H1 (cell line): ENCODE measurements at regions not wholly inside any gene's neighbourhood (a gene's known extent, or its start where the extent isn't known, plus 50 kb on each side); places are given as distances from the start of the nearest gene placed in this dataset.
"Not testable (repeated sequence)": the region's sequence is repeated elsewhere in the genome, so short reads cannot be mapped to it uniquely, and the experiment has no call there.

ENCODE experiments used
- CTCF ChIA-PET: fragments of 300-600 bp; sonication (Branson Sonifier 250); formaldehyde crosslinking; loops from one replicate; lab custom pipeline; 2021; ENCODE audit not compliant: partially characterized antibody; lab: Charles Lee
- POLR2A ChIA-PET: fragments of 300-600 bp; sonication (Branson Sonifier 250); formaldehyde crosslinking; loops from one replicate; lab custom pipeline; 2021; ENCODE audit warnings: inconsistent platforms; ENCODE audit not compliant: partially characterized antibody; lab: Charles Lee
- DNase-seq, 2 experiments: peaks; one replicate each; pipeline versions ENCODE4 v3.0.0 to v3.0.0-alpha.2; 2010 to 2022; ENCODE audit warnings: low spot score in 2 of 2, low read depth in 1 of 2, mixed read lengths in 1 of 2
- FAIRE-seq: peaks from 2 replicates; lab custom pipeline; 2011; peaks lifted over from hg19 to GRCh38; lab: Jason Lieb, UNC
- H2AFZ ChIP-seq: 2 replicates; pipeline ENCODE4 v1.8.1; 2012; ENCODE audit warnings: low read length, inconsistent platforms
- H2AK5ac ChIP-seq: 2 replicates; pipeline ENCODE4 v1.6.1; 2013; ENCODE audit warnings: low read depth, low read length
- H2BK120ac ChIP-seq: replicated peaks from 2 replicates; pipeline ENCODE3; 2013; ENCODE audit warnings: low read depth, low read length, inconsistent platforms
- H2BK12ac ChIP-seq: 2 replicates; pipeline ENCODE4 v1.6.1; 2013; ENCODE audit warnings: low read depth, low read length
- H2BK15ac ChIP-seq: 2 replicates; pipeline ENCODE4 v1.6.1; 2013; ENCODE audit warnings: low read length
- H2BK20ac ChIP-seq: 2 replicates; pipeline ENCODE4 v1.6.1; 2013; ENCODE audit warnings: low read length
- H2BK5ac ChIP-seq: 2 replicates; pipeline ENCODE4 v1.6.1; 2013; ENCODE audit warnings: low read depth, low read length
- H3K14ac ChIP-seq: 2 replicates; pipeline ENCODE4 v1.6.1; 2013; ENCODE audit warnings: inconsistent platforms; ENCODE audit not compliant: insufficient read length
- H3K18ac ChIP-seq: 2 replicates; pipeline ENCODE4 v1.6.1; 2013; ENCODE audit warnings: low read length; ENCODE audit errors: extremely low read depth
- H3K23ac ChIP-seq: 2 replicates; pipeline ENCODE4 v1.6.1; 2013; ENCODE audit warnings: inconsistent platforms; ENCODE audit not compliant: insufficient read length
- H3K23me2 ChIP-seq: 2 replicates; pipeline ENCODE4 v1.6.1; 2013; ENCODE audit warnings: low read depth, low read length
- H3K27ac ChIP-seq: 2 replicates; pipeline ENCODE4 v1.6.1; 2011; ENCODE audit warnings: low read depth, low read length, inconsistent platforms
- H3K27me3 ChIP-seq, 4 experiments: replicated peaks in 1 of 4; 1 replicate in 1 of 4; 2 replicates in 3 of 4; pipeline versions ENCODE4 v1.6.1 to v1.8.1; 2011 to 2013; ENCODE audit warnings: low read length in 3 of 4, mild to moderate bottlenecking in 3 of 4, inconsistent platforms in 2 of 4, mixed read lengths in 2 of 4, moderate library complexity in 1 of 4; ENCODE audit not compliant: control insufficient read depth in 3 of 4, insufficient read depth in 3 of 4; ENCODE audit errors: extremely low read depth in 1 of 4
- H3K36me3 ChIP-seq, 4 experiments: 2 replicates each; pipeline versions ENCODE4 v1.6.1 to v1.8.1; 2011 to 2013; ENCODE audit warnings: mild to moderate bottlenecking in 4 of 4, low read length in 3 of 4, moderate library complexity in 2 of 4, control low read depth in 1 of 4, inconsistent platforms in 1 of 4; ENCODE audit not compliant: insufficient read depth in 4 of 4, control insufficient read depth in 2 of 4
- H3K4ac ChIP-seq: replicated peaks from 2 replicates; pipeline ENCODE3; 2013; ENCODE audit warnings: low read length, low read depth, mixed read lengths, inconsistent platforms; ENCODE audit not compliant: insufficient read length
- H3K4me1 ChIP-seq, 4 experiments: replicated peaks in 1 of 4; 1 replicate in 1 of 4; 2 replicates in 3 of 4; pipeline versions ENCODE4 v1.6.1 to v1.8.1; 2011 to 2013; ENCODE audit warnings: low read length in 3 of 4, inconsistent platforms in 2 of 4, mixed read lengths in 1 of 4; ENCODE audit not compliant: insufficient read depth in 4 of 4, control insufficient read depth in 3 of 4
- H3K4me2 ChIP-seq, 2 experiments: 2 replicates each; pipeline versions ENCODE4 v1.6.1 to v1.8.1; 2011 to 2013; ENCODE audit warnings: low read depth in 2 of 2, low read length in 2 of 2, control low read depth in 1 of 2, inconsistent platforms in 1 of 2, mild to moderate bottlenecking in 1 of 2; ENCODE audit not compliant: insufficient read depth in 1 of 2
- H3K4me3 ChIP-seq, 4 experiments: fragments of 200-600, 300-600 bp in 1 of 4; sonication (generic), shearing (Covaris generic), sonication (Bioruptor Twin) in 1 of 4; 2 replicates each; pipeline versions ENCODE4 v1.5.1 to v1.8.1; 2011 to 2016; ENCODE audit warnings: low read length in 4 of 4, low read depth in 3 of 4, control low read depth in 2 of 4, inconsistent platforms in 2 of 4, mild to moderate bottlenecking in 2 of 4, mixed read lengths in 1 of 4, moderate library complexity in 1 of 4; ENCODE audit not compliant: insufficient read depth in 2 of 4; ENCODE audit errors: extremely low read depth in 1 of 4
- H3K56ac ChIP-seq: replicated peaks from 2 replicates; pipeline ENCODE3; 2013; ENCODE audit warnings: low read depth, mild to moderate bottlenecking, mixed read lengths, low read length, inconsistent platforms; ENCODE audit not compliant: insufficient read length
- H3K79me1 ChIP-seq: 2 replicates; pipeline ENCODE4 v1.6.1; 2013; ENCODE audit warnings: low read depth, low read length, control low read depth
- H3K79me2 ChIP-seq, 2 experiments: 2 replicates each; pipeline versions ENCODE4 v1.6.1 to v1.8.1; 2012 to 2013; ENCODE audit warnings: low read length in 2 of 2, mild to moderate bottlenecking in 2 of 2, inconsistent platforms in 1 of 2; ENCODE audit not compliant: insufficient read depth in 2 of 2, control insufficient read depth in 1 of 2
- H3K9ac ChIP-seq, 4 experiments: replicated peaks in 1 of 4; 1 replicate in 1 of 4; 2 replicates in 3 of 4; pipeline versions ENCODE4 v1.6.1 to v1.8.1; 2011 to 2013; ENCODE audit warnings: low read depth in 3 of 4, low read length in 3 of 4, control low read depth in 2 of 4, mild to moderate bottlenecking in 2 of 4, moderate library complexity in 2 of 4, inconsistent platforms in 1 of 4; ENCODE audit errors: extremely low read depth in 1 of 4
- H3K9me3 ChIP-seq, 2 experiments: 2 replicates each; pipeline versions ENCODE4 v1.6.1 to v1.8.1; 2012 to 2013; ENCODE audit warnings: mild to moderate bottlenecking in 2 of 2, moderate library complexity in 2 of 2, control low read depth in 1 of 2, inconsistent platforms in 1 of 2, low read depth in 1 of 2, low read length in 1 of 2, mixed read lengths in 1 of 2; ENCODE audit not compliant: insufficient read depth in 2 of 2
- H4K20me1 ChIP-seq, 2 experiments: replicated peaks in 1 of 2; 2 replicates each; pipeline versions ENCODE3 to v1.8.1; 2011 to 2013; ENCODE audit warnings: inconsistent platforms in 2 of 2, low read length in 2 of 2, mild to moderate bottlenecking in 1 of 2; ENCODE audit not compliant: insufficient read depth in 2 of 2, control insufficient read depth in 1 of 2
- H4K5ac ChIP-seq: 2 replicates; pipeline ENCODE4 v1.6.1; 2013; ENCODE audit warnings: low read length, low read depth, mixed read lengths, inconsistent platforms; ENCODE audit not compliant: insufficient read length
- H4K8ac ChIP-seq: 2 replicates; pipeline ENCODE4 v1.8.0; 2013; ENCODE audit warnings: mild to moderate bottlenecking, moderate library complexity, low read length, inconsistent platforms; ENCODE audit not compliant: insufficient read depth; ENCODE audit errors: extremely low read depth
- H4K91ac ChIP-seq: replicated peaks from 2 replicates; pipeline ENCODE3; 2013; ENCODE audit warnings: low read length, mixed read lengths, inconsistent platforms; ENCODE audit not compliant: insufficient read length
- WGBS, 2 experiments: shearing (Covaris generic) in 1 of 2; methylation state at CpG; one replicate each; pipeline versions ENCODE4 v1.1.6 to v1.1.7; 2013 to 2015; ENCODE audit warnings: low lambda C conversion rate in 2 of 2, mixed read lengths in 2 of 2, inconsistent platforms in 1 of 2, low coverage in 1 of 2, missing lambda C conversion rate in 1 of 2; ENCODE audit not compliant: insufficient replicate concordance in 2 of 2, insufficient coverage in 1 of 2, insufficient read length in 1 of 2; ENCODE audit errors: extremely low coverage in 1 of 2, missing lambda C conversion rate in 1 of 2; 5-methylcytosine and 5-hydroxymethylcytosine counted together

DNA sequence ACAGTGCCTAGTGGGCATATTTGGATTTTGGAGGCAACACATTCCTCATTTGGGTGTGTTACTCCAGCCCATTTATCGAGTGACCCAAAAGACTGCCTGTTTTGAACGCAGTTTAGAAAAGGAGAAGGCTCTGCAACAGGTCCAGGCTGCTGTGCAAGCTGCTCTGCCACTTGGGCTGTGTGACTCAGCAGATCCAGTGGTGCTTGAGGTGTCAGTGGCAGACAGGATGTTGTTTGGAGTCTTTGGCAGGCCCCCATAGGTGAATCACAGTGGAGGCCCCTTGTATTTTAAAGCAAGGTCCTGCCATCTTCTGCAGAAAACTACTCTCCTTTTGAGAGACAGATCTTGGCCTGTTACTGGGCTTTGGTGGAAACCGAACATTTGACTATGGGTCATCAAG lies 104.0 kb downstream of the DNAJB9 start:
- POLR2A ChIA-PET, H4K20me1 ChIP-seq: not testable (repeated sequence)
- WGBS, 2 experiments = 63% methylated on average over 3 of the region's 3 CpGs; no CpG with 5 or more reads in 1 of the 2 experiments

More for the DNA sequence above, 104.0 kb downstream of the DNAJB9 start:
- H2BK15ac ChIP-seq, H2AFZ ChIP-seq, H4K5ac ChIP-seq, H3K23me2 ChIP-seq, H3K27ac ChIP-seq, FAIRE-seq, H2BK12ac ChIP-seq, H2AK5ac ChIP-seq, H3K4me2 ChIP-seq, H3K79me1 ChIP-seq, H2BK120ac ChIP-seq, H2BK5ac ChIP-seq, DNase-seq, H2BK20ac ChIP-seq, H3K9ac ChIP-seq, H3K14ac ChIP-seq, H4K8ac ChIP-seq, H3K9me3 ChIP-seq, H3K4me1 ChIP-seq, H3K4ac ChIP-seq, H3K56ac ChIP-seq, H3K27me3 ChIP-seq, H3K18ac ChIP-seq, H3K4me3 ChIP-seq, H3K23ac ChIP-seq, CTCF ChIA-PET, H4K91ac ChIP-seq, H3K36me3 ChIP-seq, H3K79me2 ChIP-seq: not testable (repeated sequence)
